DOHH2 (cell line): ENCODE measurements at regions not wholly inside any gene's neighbourhood (a gene's known extent, or its start where the extent isn't known, plus 50 kb on each side); places are given as distances from the start of the nearest gene placed in this dataset.

Experiments
- EZH2phosphoT487 ChIP-seq: fragments of 200-600 bp; sonication (generic); IDR thresholded peaks from 2 replicates; pipeline ENCODE4 v1.6.1; 2017; ENCODE audit warnings: borderline replicate concordance, mild to moderate bottlenecking, antibody characterized with exemption, low read length, moderate library complexity, mixed read lengths
- TF ChIP-seq, protein P1 (sequence below): fragments of 200-600 bp; sonication (generic); IDR thresholded peaks from one replicate; pipeline ENCODE4 v1.5.1; 2014; ENCODE audit warnings: antibody characterized with exemption, mild to moderate bottlenecking, low read depth, low read length; ENCODE audit not compliant: poor library complexity, severe bottlenecking

DNA sequence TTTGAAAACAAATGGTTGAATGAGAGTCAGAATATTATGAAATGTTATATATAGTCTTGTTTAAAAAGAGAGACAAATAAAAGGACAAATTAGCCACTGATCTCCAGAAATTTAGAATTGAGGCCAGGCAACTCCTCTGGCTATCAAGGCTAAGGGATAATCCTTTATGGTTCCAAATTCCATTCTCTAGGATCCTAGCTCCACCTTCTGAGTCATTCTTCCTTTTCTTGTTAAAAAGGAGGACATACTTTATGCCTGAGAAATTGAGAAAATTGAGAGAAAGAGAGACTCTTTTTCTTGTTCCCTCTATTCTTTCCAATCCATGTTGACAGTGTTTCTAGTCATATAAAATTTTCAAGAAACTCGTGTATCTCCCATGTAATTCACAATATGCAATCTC is 1299.5 kb downstream of the FSTL5 start:
- TF ChIP-seq, protein P1, sequence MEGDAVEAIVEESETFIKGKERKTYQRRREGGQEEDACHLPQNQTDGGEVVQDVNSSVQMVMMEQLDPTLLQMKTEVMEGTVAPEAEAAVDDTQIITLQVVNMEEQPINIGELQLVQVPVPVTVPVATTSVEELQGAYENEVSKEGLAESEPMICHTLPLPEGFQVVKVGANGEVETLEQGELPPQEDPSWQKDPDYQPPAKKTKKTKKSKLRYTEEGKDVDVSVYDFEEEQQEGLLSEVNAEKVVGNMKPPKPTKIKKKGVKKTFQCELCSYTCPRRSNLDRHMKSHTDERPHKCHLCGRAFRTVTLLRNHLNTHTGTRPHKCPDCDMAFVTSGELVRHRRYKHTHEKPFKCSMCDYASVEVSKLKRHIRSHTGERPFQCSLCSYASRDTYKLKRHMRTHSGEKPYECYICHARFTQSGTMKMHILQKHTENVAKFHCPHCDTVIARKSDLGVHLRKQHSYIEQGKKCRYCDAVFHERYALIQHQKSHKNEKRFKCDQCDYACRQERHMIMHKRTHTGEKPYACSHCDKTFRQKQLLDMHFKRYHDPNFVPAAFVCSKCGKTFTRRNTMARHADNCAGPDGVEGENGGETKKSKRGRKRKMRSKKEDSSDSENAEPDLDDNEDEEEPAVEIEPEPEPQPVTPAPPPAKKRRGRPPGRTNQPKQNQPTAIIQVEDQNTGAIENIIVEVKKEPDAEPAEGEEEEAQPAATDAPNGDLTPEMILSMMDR, result no peak
- TF ChIP-seq EZH2phosphoT487, result no peak
